Esophagus muscularis mucosa (tissue), 4 donors: ENCODE measurements at regions not wholly inside any gene's neighbourhood (a gene's known extent, or its start where the extent isn't known, plus 50 kb on each side); places are given as distances from the start of the nearest gene placed in this dataset.

Experiments used
- EP300 ChIP-seq: sonication (generic); formaldehyde crosslinking; IDR thresholded peaks from one replicate; pipeline ENCODE4 v1.6.1; 2017; ENCODE audit warnings: antibody characterized with exemption
- POLR2A ChIP-seq: fragments of 450-650 bp; IDR thresholded peaks from one replicate; pipeline ENCODE4 v1.6.1; 2017; ENCODE audit warnings: antibody characterized with exemption, moderate library complexity, mild to moderate bottlenecking, low read depth
- POLR2AphosphoS5 ChIP-seq, 2 donors: sonication (generic); formaldehyde crosslinking; IDR thresholded peaks; one replicate each; pipeline ENCODE4 v1.6.1; 2017; ENCODE audit warnings: antibody characterized with exemption in 2 of 2
- TF ChIP-seq, protein P1 (sequence below), 3 experiments: fragments of 200-600 bp in 2 of 3; fragments of 450-650 bp in 1 of 3; sonication (generic) in 2 of 3; IDR thresholded peaks; one replicate each; pipeline ENCODE4 v1.5.1; 2017 to 2019; ENCODE audit warnings: antibody characterized with exemption in 3 of 3, mild to moderate bottlenecking in 2 of 3, moderate library complexity in 1 of 3

DNA sequence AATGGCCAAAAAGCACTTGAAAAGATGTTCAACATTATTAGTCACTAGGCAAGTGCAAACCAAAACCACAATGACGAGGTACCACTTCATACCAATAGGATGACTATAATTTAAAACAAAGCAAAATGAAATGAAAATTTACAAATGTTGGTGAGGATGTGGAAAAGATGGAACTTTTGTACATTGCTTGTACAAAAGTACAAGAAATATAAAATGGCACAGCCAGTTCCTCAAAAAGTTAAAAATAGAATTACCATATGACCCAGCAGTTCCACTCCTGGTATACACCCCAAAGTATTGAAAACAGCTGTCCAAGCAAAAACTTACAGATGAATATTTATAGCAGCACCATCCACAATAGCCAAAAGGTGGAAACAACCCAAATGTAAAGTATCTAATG, 107.8 kb upstream of the XPO1 start:
- no peak for TF ChIP-seq POLR2AphosphoS5 (IDR thresholded peaks at IDR 0.05)
- TF ChIP-seq, protein P1, sequence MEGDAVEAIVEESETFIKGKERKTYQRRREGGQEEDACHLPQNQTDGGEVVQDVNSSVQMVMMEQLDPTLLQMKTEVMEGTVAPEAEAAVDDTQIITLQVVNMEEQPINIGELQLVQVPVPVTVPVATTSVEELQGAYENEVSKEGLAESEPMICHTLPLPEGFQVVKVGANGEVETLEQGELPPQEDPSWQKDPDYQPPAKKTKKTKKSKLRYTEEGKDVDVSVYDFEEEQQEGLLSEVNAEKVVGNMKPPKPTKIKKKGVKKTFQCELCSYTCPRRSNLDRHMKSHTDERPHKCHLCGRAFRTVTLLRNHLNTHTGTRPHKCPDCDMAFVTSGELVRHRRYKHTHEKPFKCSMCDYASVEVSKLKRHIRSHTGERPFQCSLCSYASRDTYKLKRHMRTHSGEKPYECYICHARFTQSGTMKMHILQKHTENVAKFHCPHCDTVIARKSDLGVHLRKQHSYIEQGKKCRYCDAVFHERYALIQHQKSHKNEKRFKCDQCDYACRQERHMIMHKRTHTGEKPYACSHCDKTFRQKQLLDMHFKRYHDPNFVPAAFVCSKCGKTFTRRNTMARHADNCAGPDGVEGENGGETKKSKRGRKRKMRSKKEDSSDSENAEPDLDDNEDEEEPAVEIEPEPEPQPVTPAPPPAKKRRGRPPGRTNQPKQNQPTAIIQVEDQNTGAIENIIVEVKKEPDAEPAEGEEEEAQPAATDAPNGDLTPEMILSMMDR (IDR thresholded peaks at IDR 0.05) = no peak
- TF ChIP-seq POLR2A = no peak
- TF ChIP-seq EP300 = no peak
